A673 (cell line): ENCODE measurements at regions not wholly inside any gene's neighbourhood (a gene's known extent, or its start where the extent isn't known, plus 50 kb on each side); places are given as distances from the start of the nearest gene placed in this dataset.
"Not testable (repeated sequence)": the region's sequence is repeated elsewhere in the genome, so short reads cannot be mapped to it uniquely, and the experiment has no call there.

Experiments
- BruUV-seq: library from RNA; stranded (reverse); fragments of 400-500 nt; replicated peaks from 2 replicates; lab custom pipeline; 2021; lab: Mats Ljungman, UMichigan
- CTCF ChIA-PET: fragments of 300-600 bp; sonication (Branson Sonifier 250); formaldehyde crosslinking; loops from one replicate; lab custom pipeline; 2022; ENCODE audit warnings: antibody characterized with exemption; lab: Charles Lee
- POLR2A ChIA-PET: fragments of 300-600 bp; sonication (Branson Sonifier 250); formaldehyde crosslinking; loops from one replicate; lab custom pipeline; 2022; ENCODE audit warnings: antibody characterized with exemption; ENCODE audit not compliant: low non-redundant PET; lab: Charles Lee
- DNase-seq: peaks from one replicate; pipeline ENCODE4 v3.0.0-alpha.2; 2015; ENCODE audit warnings: low spot score
- H3K27ac ChIP-seq: fragments of 200-600 bp; sonication (generic); 2 replicates; pipeline ENCODE4 v1.5.1; 2016; ENCODE audit warnings: mixed run types, low read depth, mild to moderate bottlenecking, mixed read lengths, antibody characterized with exemption, low read length; ENCODE audit not compliant: poor library complexity, severe bottlenecking
- H3K27me3 ChIP-seq: fragments of 200-600 bp; sonication (generic); replicated peaks from 2 replicates; pipeline ENCODE4 v1.6.1; 2017; ENCODE audit warnings: mixed run types, low read depth, mild to moderate bottlenecking, mixed read lengths, antibody characterized with exemption, low read length; ENCODE audit not compliant: insufficient read depth, poor library complexity
- H3K36me3 ChIP-seq: fragments of 200-600 bp; sonication (generic); 2 replicates; pipeline ENCODE4 v1.6.1; 2016; ENCODE audit warnings: mixed run types, mild to moderate bottlenecking, mixed read lengths, antibody characterized with exemption, low read length; ENCODE audit not compliant: insufficient read depth, poor library complexity, severe bottlenecking
- H3K4me1 ChIP-seq: fragments of 200-600 bp; sonication (generic); 2 replicates; pipeline ENCODE4 v1.6.1; 2017; ENCODE audit warnings: mixed run types, mild to moderate bottlenecking, mixed read lengths, antibody characterized with exemption, low read length; ENCODE audit not compliant: insufficient read depth, poor library complexity, severe bottlenecking
- H3K4me3 ChIP-seq: fragments of 200-600 bp; sonication (generic); 2 replicates; pipeline ENCODE4 v1.5.1; 2016; ENCODE audit warnings: low read depth, mixed run types, mild to moderate bottlenecking, mixed read lengths, low read length; ENCODE audit not compliant: poor library complexity, severe bottlenecking
- H3K9me3 ChIP-seq: fragments of 200-600 bp; sonication (generic); 2 replicates; pipeline ENCODE4 v1.6.1; 2016; ENCODE audit warnings: mixed run types, low read depth, mild to moderate bottlenecking, mixed read lengths, antibody characterized with exemption, low read length; ENCODE audit not compliant: poor library complexity, severe bottlenecking
- EZH2 ChIP-seq: fragments of 200-600 bp; sonication (generic); IDR thresholded peaks from 2 replicates; pipeline ENCODE4 v1.6.1; 2017; ENCODE audit warnings: borderline replicate concordance, low read depth, mild to moderate bottlenecking, mixed read lengths, antibody characterized with exemption, low read length; ENCODE audit not compliant: poor library complexity, severe bottlenecking
- intact Hi-C: fragments of 100-400 bp; cut with micrococcal nuclease; formaldehyde crosslinking; loops from one replicate; pipeline ENCODE4 v1.10.0; 2022; ENCODE audit not compliant: unreplicated experiment
- TF ChIP-seq, protein P1 (sequence below): fragments of 300-800, 200-600 bp; sonication (generic); conservative IDR thresholded peaks from 2 replicates; pipeline ENCODE4 v1.5.1; 2017; ENCODE audit warnings: low read depth, mild to moderate bottlenecking, antibody characterized with exemption, low read length, moderate library complexity, mixed read lengths

DNA sequence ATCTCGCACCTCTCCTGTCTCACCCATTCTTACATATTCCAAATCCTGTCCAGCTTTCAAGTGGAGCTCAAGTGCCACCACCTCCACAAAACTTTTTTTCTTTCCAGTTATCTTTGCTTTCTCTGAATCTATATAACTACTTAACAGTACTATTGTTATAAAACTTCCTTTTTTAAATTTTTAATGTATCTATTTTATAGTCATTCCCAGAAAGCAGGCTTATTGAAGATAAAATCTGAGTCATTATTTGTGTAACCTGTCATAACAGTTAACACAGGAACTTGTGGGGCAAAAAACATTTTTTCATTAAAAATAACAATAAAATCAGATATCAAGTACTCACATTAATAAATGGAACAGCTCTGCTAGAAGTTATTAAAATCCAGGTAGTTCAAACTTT is 73.3 kb upstream of the ALCAM start:
- ChIA-PET CTCF (no interaction called here), POLR2A (no interaction called here)
- BruUV-seq, result no TSS peak

DNA sequence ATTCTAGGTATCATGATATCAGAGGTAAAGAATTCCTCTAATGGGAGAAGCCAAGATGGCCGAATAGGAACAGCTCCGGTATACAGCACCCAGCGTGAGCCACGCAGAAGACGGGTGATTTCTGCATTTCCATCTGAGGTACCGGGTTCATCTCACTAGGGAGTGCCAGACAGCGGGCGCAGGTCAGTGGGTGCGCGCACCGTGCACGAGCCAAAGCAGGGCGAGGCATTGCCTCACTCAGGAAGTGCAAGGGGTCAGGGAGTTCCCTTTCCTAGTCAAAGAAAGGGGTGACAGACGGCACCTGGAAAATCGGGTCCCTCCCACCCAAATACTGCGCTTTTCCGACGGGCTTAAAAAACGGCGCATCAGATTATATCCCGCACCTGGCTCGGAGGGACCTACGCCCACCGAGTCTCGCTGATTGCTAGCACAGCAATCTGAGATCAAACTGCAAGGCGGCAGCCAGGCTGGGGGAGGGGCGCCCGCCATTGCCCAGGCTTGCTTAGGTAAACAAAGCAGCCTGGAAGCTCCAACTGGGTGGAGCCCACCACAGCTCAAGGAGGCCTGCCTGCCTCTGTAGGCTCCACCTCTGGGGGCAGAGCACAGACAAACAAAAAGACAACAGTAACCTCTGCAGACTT is 70.4 kb upstream of the ALCAM start:
- intact Hi-C loops, BruUV-seq, H3K9me3 ChIP-seq: not testable (repeated sequence)

More for the DNA sequence above, 73.3 kb upstream of the ALCAM start:
- TF ChIP-seq EZH2, result no peak
- TF ChIP-seq, protein P1, sequence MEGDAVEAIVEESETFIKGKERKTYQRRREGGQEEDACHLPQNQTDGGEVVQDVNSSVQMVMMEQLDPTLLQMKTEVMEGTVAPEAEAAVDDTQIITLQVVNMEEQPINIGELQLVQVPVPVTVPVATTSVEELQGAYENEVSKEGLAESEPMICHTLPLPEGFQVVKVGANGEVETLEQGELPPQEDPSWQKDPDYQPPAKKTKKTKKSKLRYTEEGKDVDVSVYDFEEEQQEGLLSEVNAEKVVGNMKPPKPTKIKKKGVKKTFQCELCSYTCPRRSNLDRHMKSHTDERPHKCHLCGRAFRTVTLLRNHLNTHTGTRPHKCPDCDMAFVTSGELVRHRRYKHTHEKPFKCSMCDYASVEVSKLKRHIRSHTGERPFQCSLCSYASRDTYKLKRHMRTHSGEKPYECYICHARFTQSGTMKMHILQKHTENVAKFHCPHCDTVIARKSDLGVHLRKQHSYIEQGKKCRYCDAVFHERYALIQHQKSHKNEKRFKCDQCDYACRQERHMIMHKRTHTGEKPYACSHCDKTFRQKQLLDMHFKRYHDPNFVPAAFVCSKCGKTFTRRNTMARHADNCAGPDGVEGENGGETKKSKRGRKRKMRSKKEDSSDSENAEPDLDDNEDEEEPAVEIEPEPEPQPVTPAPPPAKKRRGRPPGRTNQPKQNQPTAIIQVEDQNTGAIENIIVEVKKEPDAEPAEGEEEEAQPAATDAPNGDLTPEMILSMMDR, result no peak
- no peaks in the 10 kb centered on the region for H3K4me1 ChIP-seq
- H3K4me3 ChIP-seq, result no peak overlapping the region
- intact Hi-C loops, result no loop called here
- H3K27me3 ChIP-seq, result no peaks in the 10 kb centered on the region
- H3K9me3 ChIP-seq, result no peaks in the 10 kb centered on the region
- no peaks in the 10 kb centered on the region for H3K36me3 ChIP-seq
- no peak overlapping the region for H3K27ac ChIP-seq
- no peak for DNase-seq

DNA sequence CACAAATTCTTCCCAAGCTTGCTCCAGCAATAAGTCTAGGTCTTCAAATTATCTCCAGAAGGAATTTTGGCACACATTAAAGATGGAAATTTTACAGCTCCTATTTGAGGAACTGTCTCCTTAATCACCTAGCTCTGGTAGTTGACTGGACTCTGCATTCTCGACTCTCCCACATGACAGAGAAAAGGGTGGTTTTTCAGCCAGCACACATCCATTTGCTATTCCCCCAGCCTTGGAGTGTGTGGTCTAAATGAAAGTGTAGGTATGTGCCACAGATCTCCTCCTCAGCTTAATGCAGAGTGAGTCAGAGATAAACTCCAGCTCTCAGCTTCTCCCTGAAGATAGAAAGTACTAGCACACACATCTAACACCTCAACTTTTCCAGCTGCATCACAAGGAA is 62.2 kb upstream of the ALCAM start:
- no peaks in the 10 kb centered on the region for H3K4me1 ChIP-seq
- no peak overlapping the region for H3K27ac ChIP-seq
- H3K27me3 ChIP-seq, result no peaks in the 10 kb centered on the region
- DNase-seq, result no peak
- TF ChIP-seq, protein P1, result no peak
- TF ChIP-seq EZH2, result no peak
- CTCF ChIA-PET, result no interaction called here
- intact Hi-C loops, result no loop called here
- no peak overlapping the region for H3K4me3 ChIP-seq
- peaks cover 12% of the 10 kb centered on the region for H3K9me3 ChIP-seq
- BruUV-seq, result no TSS peak
- H3K36me3 ChIP-seq, result no peaks in the 10 kb centered on the region
- POLR2A ChIA-PET, result interaction anchor here (0.6 kb wide), 1 partner anchor 28 kb away, joined by 3 read pairs; no protein-coding TSS in a partner anchor

More for the DNA sequence above, 70.4 kb upstream of the ALCAM start:
- POLR2A ChIA-PET, H3K27ac ChIP-seq, H3K36me3 ChIP-seq, DNase-seq, CTCF ChIA-PET, H3K4me3 ChIP-seq, H3K4me1 ChIP-seq, H3K27me3 ChIP-seq: not testable (repeated sequence)

DNA sequence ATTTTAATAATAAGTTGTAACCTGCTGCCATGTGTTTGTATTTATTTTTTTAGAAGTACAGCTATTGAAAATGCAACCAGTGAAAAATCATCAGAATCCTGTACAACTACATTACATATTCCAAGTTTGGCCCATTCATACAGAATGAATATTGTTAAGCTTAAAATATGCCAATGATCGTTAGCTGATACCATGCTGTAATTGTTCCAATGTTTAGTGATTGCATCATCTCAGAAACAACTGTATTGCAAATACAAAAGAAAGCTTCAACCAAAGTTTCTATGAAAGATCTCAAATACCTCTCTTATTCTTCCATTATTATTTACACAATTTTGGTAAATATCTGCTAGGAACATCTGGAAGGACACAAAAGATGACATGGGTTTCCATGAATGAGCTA is 51.6 kb upstream of the ALCAM start:
- H3K36me3 ChIP-seq, result no peaks in the 10 kb centered on the region
- H3K27ac ChIP-seq, result no peak overlapping the region
- no peaks in the 10 kb centered on the region for H3K9me3 ChIP-seq
- no peaks in the 10 kb centered on the region for H3K27me3 ChIP-seq
- ChIA-PET POLR2A (no interaction called here), CTCF (no interaction called here)
- H3K4me3 ChIP-seq, result no peak overlapping the region
- H3K4me1 ChIP-seq, result no peaks in the 10 kb centered on the region
- no peak for TF ChIP-seq EZH2
- TF ChIP-seq, protein P1, result no peak
- intact Hi-C loops, result no loop called here
- DNase-seq, result no peak
- no TSS peak for BruUV-seq
